Gastroesophageal sphincter (tissue), 3 donors: ENCODE measurements at regions not wholly inside any gene's neighbourhood (a gene's known extent, or its start where the extent isn't known, plus 50 kb on each side); places are given as distances from the start of the nearest gene placed in this dataset.

ENCODE experiments used
- POLR2A ChIP-seq, 2 donors: fragments of 450-650 bp; IDR thresholded peaks; one replicate each; pipeline ENCODE4 v1.6.1; 2017; ENCODE audit warnings: antibody characterized with exemption in 2 of 2, mild to moderate bottlenecking in 2 of 2, moderate library complexity in 1 of 2
- TF ChIP-seq, protein P1 (sequence below), 4 experiments: fragments of 200-600 bp in 2 of 4; fragments of 450-650 bp in 2 of 4; sonication (generic) in 1 of 4; IDR thresholded peaks; one replicate each; pipeline ENCODE4 v1.5.1; 2017 to 2019; ENCODE audit warnings: antibody characterized with exemption in 4 of 4, mild to moderate bottlenecking in 2 of 4, moderate library complexity in 2 of 4

DNA sequence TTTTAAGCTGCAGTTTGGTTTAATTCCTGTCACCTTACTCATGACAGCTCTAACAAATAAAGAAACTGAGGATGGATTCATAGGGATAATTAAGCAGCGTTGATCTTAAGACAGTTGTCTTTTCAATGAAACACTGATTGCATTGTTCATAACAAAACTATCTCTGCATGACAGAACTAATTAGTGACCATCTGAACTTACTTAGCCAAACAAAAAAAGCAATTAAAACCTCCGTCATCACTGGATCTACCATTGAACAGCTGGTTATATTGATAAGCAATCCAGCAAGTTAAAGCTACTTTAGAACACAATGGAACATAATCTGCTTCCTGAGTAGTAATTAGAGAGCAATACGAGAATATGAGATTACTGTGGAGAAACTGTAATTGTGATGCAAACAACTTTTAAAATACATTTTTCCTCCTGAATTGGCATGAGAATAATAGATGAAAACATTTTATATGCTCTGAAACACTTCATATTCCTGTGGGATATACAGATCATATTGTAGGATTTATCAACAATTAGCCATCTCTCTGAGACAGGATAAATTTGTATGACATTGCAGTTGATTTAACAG lies 2576.8 kb downstream of the PCDH7 start:
- TF ChIP-seq, protein P1, sequence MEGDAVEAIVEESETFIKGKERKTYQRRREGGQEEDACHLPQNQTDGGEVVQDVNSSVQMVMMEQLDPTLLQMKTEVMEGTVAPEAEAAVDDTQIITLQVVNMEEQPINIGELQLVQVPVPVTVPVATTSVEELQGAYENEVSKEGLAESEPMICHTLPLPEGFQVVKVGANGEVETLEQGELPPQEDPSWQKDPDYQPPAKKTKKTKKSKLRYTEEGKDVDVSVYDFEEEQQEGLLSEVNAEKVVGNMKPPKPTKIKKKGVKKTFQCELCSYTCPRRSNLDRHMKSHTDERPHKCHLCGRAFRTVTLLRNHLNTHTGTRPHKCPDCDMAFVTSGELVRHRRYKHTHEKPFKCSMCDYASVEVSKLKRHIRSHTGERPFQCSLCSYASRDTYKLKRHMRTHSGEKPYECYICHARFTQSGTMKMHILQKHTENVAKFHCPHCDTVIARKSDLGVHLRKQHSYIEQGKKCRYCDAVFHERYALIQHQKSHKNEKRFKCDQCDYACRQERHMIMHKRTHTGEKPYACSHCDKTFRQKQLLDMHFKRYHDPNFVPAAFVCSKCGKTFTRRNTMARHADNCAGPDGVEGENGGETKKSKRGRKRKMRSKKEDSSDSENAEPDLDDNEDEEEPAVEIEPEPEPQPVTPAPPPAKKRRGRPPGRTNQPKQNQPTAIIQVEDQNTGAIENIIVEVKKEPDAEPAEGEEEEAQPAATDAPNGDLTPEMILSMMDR (IDR thresholded peaks at IDR 0.05), result no peak
- no peak for TF ChIP-seq POLR2A (IDR thresholded peaks at IDR 0.05)
